Left renal pelvis (tissue), 4 donors: ENCODE measurements at regions not wholly inside any gene's neighbourhood (a gene's known extent, or its start where the extent isn't known, plus 50 kb on each side); places are given as distances from the start of the nearest gene placed in this dataset.
"Not testable (repeated sequence)": the region's sequence is repeated elsewhere in the genome, so short reads cannot be mapped to it uniquely, and the experiment has no call there.

ENCODE experiments used
- DNase-seq, 4 donors: peaks; one replicate each; pipeline ENCODE4 v3.0.0-alpha.2; 2013; ENCODE audit warnings: low read depth in 4 of 4, low spot score in 3 of 4

DNA sequence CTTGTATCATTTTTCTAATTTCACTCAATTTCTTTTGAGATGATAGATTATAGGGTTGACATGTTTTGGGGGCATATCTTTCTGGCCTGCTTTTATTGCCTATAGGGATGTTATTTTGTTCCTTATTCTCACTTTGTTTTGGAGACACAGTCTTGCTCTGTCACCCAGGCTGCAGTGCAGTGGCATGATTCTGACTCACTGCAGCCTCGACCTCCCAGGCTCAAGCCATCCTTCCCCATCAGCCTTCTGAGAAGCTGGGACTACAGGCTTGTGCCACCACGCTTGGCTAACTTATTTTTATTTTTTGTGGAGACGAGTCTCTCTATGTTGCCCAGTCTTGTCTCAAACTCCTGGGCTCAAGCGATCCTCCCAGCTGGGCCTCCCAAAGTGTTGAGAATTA is 72.8 kb upstream of the FAN1 start:
- DNase-seq = no peak

DNA sequence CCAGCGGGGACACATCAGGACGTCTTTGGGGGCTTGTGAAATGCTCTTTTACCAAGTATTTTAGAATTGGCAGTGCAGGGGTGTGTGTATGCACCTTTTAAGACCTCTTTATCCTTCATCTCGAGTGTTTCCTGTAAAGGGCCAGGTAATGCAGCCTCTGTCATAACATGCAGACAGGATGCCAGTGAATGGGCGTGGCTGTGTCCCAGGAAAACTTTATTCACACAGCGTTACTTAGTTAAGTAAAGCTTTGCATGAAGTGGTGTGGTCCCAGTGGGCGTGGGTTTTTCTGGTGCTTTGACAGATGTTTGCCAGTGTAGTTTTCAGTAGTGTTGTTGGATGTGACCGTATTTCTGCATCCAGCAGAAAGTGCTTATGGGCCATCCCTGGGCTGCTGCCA is 70.3 kb upstream of the FAN1 start:
- not testable (repeated sequence) for DNase-seq

DNA sequence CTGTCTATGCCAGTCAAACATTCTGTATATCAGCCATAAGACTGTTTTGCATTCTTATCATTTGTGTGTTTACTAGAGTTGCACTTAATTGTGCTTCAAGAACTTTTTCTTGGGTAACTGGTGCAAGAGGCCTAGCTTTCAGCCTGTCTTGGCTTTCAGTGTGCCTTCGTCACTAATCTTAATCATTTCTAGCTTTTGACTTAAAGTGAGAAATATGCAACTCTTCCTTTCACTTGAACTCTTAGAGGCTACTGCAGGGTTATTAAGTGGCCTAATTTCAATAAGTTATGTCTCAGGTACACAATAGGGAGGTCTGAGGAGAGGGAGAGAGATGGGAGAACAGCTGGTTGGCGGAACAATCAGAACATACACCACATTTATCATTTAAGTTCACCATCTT is 62.1 kb upstream of the FAN1 start:
- DNase-seq = not testable (repeated sequence)

DNA sequence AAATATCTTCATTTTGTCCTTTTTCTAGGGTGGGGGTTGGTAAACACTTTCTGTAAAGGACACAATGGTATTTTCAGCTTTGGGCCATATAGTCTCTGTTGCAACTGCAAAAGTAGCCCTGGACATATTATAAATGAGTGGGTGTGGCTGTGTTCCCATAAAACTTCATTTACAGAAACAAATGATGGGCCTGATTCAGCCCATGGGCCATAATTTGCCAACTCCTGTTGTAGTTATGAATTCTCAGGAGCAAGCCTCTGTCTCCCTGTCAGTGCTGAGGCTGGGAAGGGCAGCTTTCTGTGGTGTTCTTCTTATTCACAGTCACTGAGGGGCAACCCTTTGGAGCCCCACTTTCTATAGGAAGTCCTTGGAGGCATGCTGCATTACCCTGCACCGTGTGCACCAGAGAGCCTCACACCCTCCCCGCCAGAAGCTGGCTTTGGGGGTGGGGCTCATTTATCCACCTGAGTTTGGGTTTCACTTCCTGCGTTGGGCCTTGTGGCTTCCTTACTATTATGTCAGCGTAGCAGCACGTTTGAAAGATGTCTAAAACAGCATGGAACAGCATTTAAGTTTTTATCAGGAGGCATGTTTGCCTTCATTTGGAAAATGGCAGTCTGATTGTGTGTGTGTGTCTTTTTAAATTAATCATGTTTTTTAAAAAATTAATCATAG is 60.8 kb upstream of the FAN1 start:
- not testable (repeated sequence) for DNase-seq

DNA sequence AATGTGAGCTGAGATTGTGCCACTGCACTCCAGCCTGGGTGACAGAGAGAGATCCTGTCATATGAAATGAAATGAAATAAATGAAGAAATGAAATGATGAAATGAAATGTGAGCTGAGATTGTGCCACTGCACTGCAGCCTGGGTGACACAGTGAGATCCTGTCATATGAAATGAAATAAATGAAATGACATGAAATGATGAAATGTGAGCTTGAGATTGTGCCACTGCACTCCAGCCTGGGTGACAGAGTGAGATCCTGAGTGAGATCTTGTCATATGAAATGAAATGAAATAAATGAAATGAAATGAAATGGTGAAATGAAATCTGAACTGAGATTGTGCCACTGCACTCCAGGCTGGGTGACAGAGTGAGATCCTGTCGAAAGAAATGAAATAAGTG is 58.2 kb upstream of the FAN1 start:
- not testable (repeated sequence) for DNase-seq
